ENCODE measurements at regions not wholly inside any gene's neighbourhood (a gene's known extent, or its start where the extent isn't known, plus 50 kb on each side); places are given as distances from the start of the nearest gene placed in this dataset.
"Not testable (repeated sequence)": the region's sequence is repeated elsewhere in the genome, so short reads cannot be mapped to it uniquely, and the experiment has no call there.

- DNase-seq (ENCODE audit: low read depth) = peak; percentile 42
These were observed 257.5 kb upstream of the FAT1 start for GRCh38 chr4:186981161-186981560.

- no peak for DNase-seq (ENCODE audit: low read depth)
These were observed 258.5 kb upstream of the FAT1 start for GRCh38 chr4:186982160-186982559.

- DNase-seq (ENCODE audit: low read depth) = no peak
These were observed 260.5 kb upstream of the FAT1 start for GRCh38 chr4:186984105-186984644.

GRCh38 chr4:186999686-187000085 lies 276.0 kb upstream of the FAT1 start:
- no peak for DNase-seq (ENCODE audit: low read depth)

- no peak for DNase-seq (ENCODE audit: low read depth)
These were observed 276.6 kb upstream of the FAT1 start for GRCh38 chr4:187000281-187000680.

GRCh38 chr4:187002133-187002532 lies 278.5 kb upstream of the FAT1 start:
- DNase-seq (ENCODE audit: low read depth) = not testable (repeated sequence)

GRCh38 chr4:187004628-187005027 lies 281.0 kb upstream of the FAT1 start:
- DNase-seq (ENCODE audit: low read depth) = no peak

GRCh38 chr4:187006189-187006618 lies 282.5 kb upstream of the FAT1 start:
- DNase-seq (ENCODE audit: low read depth) = peak; percentile 72

GRCh38 chr4:187010052-187010451 lies 286.4 kb upstream of the FAT1 start:
- DNase-seq (ENCODE audit: low read depth) = peak; percentile 14

GRCh38 chr4:187016101-187016500 lies 292.4 kb upstream of the FAT1 start:
- DNase-seq (ENCODE audit: low read depth) = no peak

- no peak for DNase-seq (ENCODE audit: low read depth)
These were observed 293.5 kb upstream of the FAT1 start for GRCh38 chr4:187017147-187017546.

GRCh38 chr4:187019896-187020295 lies 296.2 kb upstream of the FAT1 start:
- DNase-seq (ENCODE audit: low read depth) = no peak

GRCh38 chr4:187020676-187021075 lies 297.0 kb upstream of the FAT1 start:
- DNase-seq (ENCODE audit: low read depth) = no peak

- no peak for DNase-seq (ENCODE audit: low read depth)
These were observed 298.0 kb upstream of the FAT1 start for GRCh38 chr4:187021436-187022205.

GRCh38 chr4:187027272-187027671 lies 303.6 kb upstream of the FAT1 start:
- DNase-seq (ENCODE audit: low read depth) = no peak

- DNase-seq (ENCODE audit: low read depth) = no peak
These were observed 318.6 kb upstream of the FAT1 start for GRCh38 chr4:187042251-187042650.

GRCh38 chr4:187046471-187046870 lies 322.8 kb upstream of the FAT1 start:
- DNase-seq (ENCODE audit: low read depth) = no peak

GRCh38 chr4:187059021-187059420 lies 335.4 kb upstream of the FAT1 start:
- DNase-seq (ENCODE audit: low read depth) = no peak

GRCh38 chr4:187059895-187060294 lies 336.2 kb upstream of the FAT1 start:
- no peak for DNase-seq (ENCODE audit: low read depth)

GRCh38 chr4:187060551-187060950 lies 336.9 kb upstream of the FAT1 start:
- no peak for DNase-seq (ENCODE audit: low read depth)

GRCh38 chr4:187063251-187063650 lies 339.6 kb upstream of the FAT1 start:
- no peak for DNase-seq (ENCODE audit: low read depth)

- no peak for DNase-seq (ENCODE audit: low read depth)
These were observed 340.4 kb upstream of the FAT1 start for GRCh38 chr4:187064033-187064432.

GRCh38 chr4:187065396-187065795 lies 341.7 kb upstream of the FAT1 start:
- no peak for DNase-seq (ENCODE audit: low read depth)

GRCh38 chr4:187065806-187066205 lies 342.1 kb upstream of the FAT1 start:
- no peak for DNase-seq (ENCODE audit: low read depth)
